GM23338 (cell line): ENCODE measurements at regions not wholly inside any gene's neighbourhood (a gene's known extent, or its start where the extent isn't known, plus 50 kb on each side); places are given as distances from the start of the nearest gene placed in this dataset.

Source experiments
- ATAC-seq: fragments of 200-7000 bp; cut with Tn5 transposase; 3 replicates; pipeline ENCODE4 v1.9.1; 2020
- DNase-seq: peaks from one replicate; pipeline ENCODE4 v3.0.0-alpha.2; 2015; ENCODE audit warnings: low spot score
- H2AFZ ChIP-seq: fragments of 200-600 bp; sonication (generic); 2 replicates; pipeline ENCODE4 v1.8.0; 2016; ENCODE audit warnings: antibody characterized with exemption, mild to moderate bottlenecking, moderate library complexity
- H3F3A ChIP-seq: fragments of 200-600 bp; sonication (generic); replicated peaks from 2 replicates; pipeline ENCODE4 v1.8.0; 2017; ENCODE audit warnings: antibody characterized with exemption, mixed run types, low read depth
- H3K27ac ChIP-seq: fragments of 200-600 bp; sonication (generic); 2 replicates; pipeline ENCODE4 v1.6.1; 2016; ENCODE audit warnings: low read depth
- H3K27me3 ChIP-seq: fragments of 200-600 bp; sonication (generic); 2 replicates; pipeline ENCODE4 v1.8.0; 2016; ENCODE audit warnings: mild to moderate bottlenecking, mixed run types, moderate library complexity; ENCODE audit not compliant: insufficient read depth
- H3K36me3 ChIP-seq: fragments of 200-600 bp; sonication (generic); 2 replicates; pipeline ENCODE4 v1.8.0; 2016; ENCODE audit warnings: mild to moderate bottlenecking; ENCODE audit not compliant: insufficient read depth
- H3K4me1 ChIP-seq: fragments of 200-600 bp; sonication (generic); 2 replicates; pipeline ENCODE4 v1.8.0; 2016; ENCODE audit warnings: mild to moderate bottlenecking, moderate library complexity; ENCODE audit not compliant: insufficient read depth
- H3K4me2 ChIP-seq: fragments of 200-600 bp; sonication (generic); 2 replicates; pipeline ENCODE4 v1.7.1; 2017; ENCODE audit warnings: mixed run types
- H3K4me3 ChIP-seq: fragments of 200-600 bp; sonication (generic); 2 replicates; pipeline ENCODE4 v1.6.1; 2016; ENCODE audit warnings: mixed run types
- H3K79me2 ChIP-seq: fragments of 200-600 bp; sonication (generic); replicated peaks from 2 replicates; pipeline ENCODE4 v1.8.0; 2017; ENCODE audit warnings: mild to moderate bottlenecking; ENCODE audit not compliant: insufficient read depth
- H3K9me2 ChIP-seq: fragments of 200-600 bp; sonication (generic); 2 replicates; pipeline ENCODE4 v1.8.0; 2017; ENCODE audit not compliant: insufficient read depth
- H4K20me1 ChIP-seq: fragments of 200-600 bp; sonication (generic); replicated peaks from 2 replicates; pipeline ENCODE4 v1.8.0; 2017; ENCODE audit warnings: mild to moderate bottlenecking; ENCODE audit not compliant: insufficient read depth
- H3K27ac Mint-ChIP-seq: 2 replicates; pipeline ENCODE4 v1.8.0; 2020; ENCODE audit warnings: inconsistent platforms, mild to moderate bottlenecking, moderate library complexity, mixed read lengths
- H3K27me3 Mint-ChIP-seq: 3 replicates; pipeline ENCODE4 v1.8.0; 2022; ENCODE audit warnings: low read depth, mild to moderate bottlenecking, moderate library complexity, mixed read lengths, inconsistent platforms; ENCODE audit not compliant: insufficient read depth, poor library complexity
- H3K36me3 Mint-ChIP-seq: 3 replicates; pipeline ENCODE4 v1.8.0; 2021; ENCODE audit warnings: low read depth, mild to moderate bottlenecking, inconsistent platforms, moderate library complexity, mixed read lengths
- H3K4me1 Mint-ChIP-seq: 3 replicates; pipeline ENCODE4 v1.8.0; 2020; ENCODE audit warnings: mild to moderate bottlenecking, inconsistent platforms, mixed read lengths
- H3K4me3 Mint-ChIP-seq: 3 replicates; pipeline ENCODE4 v1.8.0; 2021; ENCODE audit warnings: moderate library complexity, mild to moderate bottlenecking, inconsistent platforms, mixed read lengths
- H3K9me3 Mint-ChIP-seq: 3 replicates; pipeline ENCODE4 v1.8.0; 2020; ENCODE audit warnings: moderate library complexity, mild to moderate bottlenecking, inconsistent platforms, mixed read lengths
- CREB1 ChIP-seq: fragments of 250-450 bp; sonication (Bioruptor Pico); IDR thresholded peaks from 2 replicates; pipeline ENCODE4 v1.5.0; 2020; ENCODE audit warnings: low read depth, mild to moderate bottlenecking, moderate library complexity
- EZH2 ChIP-seq: fragments of 200-600 bp; sonication (generic); IDR thresholded peaks from one replicate; pipeline ENCODE4 v1.8.0; 2017; ENCODE audit warnings: antibody characterized with exemption, mild to moderate bottlenecking, low read depth; ENCODE audit not compliant: unreplicated experiment
- EZH2phosphoT487 ChIP-seq: fragments of 200-600 bp; sonication (generic); IDR thresholded peaks from one replicate; pipeline ENCODE4 v1.8.1; 2018; ENCODE audit warnings: antibody characterized with exemption; ENCODE audit not compliant: unreplicated experiment
- JUNB ChIP-seq: IDR thresholded peaks from one replicate; pipeline ENCODE4 v1.6.1; 2016; ENCODE audit warnings: antibody characterized with exemption; ENCODE audit not compliant: unreplicated experiment
- NANOG ChIP-seq: IDR thresholded peaks from 2 replicates; pipeline ENCODE4 v1.6.1; 2016; ENCODE audit warnings: antibody characterized with exemption, borderline replicate concordance
- POLR2AphosphoS5 ChIP-seq: IDR thresholded peaks from 2 replicates; pipeline ENCODE4 v1.6.1; 2016; ENCODE audit warnings: antibody characterized with exemption, low read depth
- REST ChIP-seq: IDR thresholded peaks from one replicate; pipeline ENCODE4 v1.6.1; 2018; ENCODE audit warnings: antibody characterized with exemption; ENCODE audit not compliant: unreplicated experiment
- STAT1 ChIP-seq: IDR thresholded peaks from one replicate; pipeline ENCODE4 v1.6.1; 2016; ENCODE audit warnings: antibody characterized with exemption; ENCODE audit not compliant: unreplicated experiment
- ZNF114 ChIP-seq: fragments of 250-450 bp; sonication (Bioruptor Pico); IDR thresholded peaks from 2 replicates; pipeline ENCODE4 v1.5.0; 2020; ENCODE audit warnings: mild to moderate bottlenecking, moderate library complexity
- ZNF331 ChIP-seq: fragments of 250-450 bp; sonication (Bioruptor Pico); IDR thresholded peaks from 2 replicates; pipeline ENCODE4 v1.5.0; 2020; ENCODE audit warnings: low read depth, mild to moderate bottlenecking, moderate library complexity
- ZNF462 ChIP-seq: fragments of 250-450 bp; sonication (Bioruptor Pico); IDR thresholded peaks from 2 replicates; pipeline ENCODE4 v1.5.0; 2020; ENCODE audit warnings: mild to moderate bottlenecking, moderate library complexity
- TF ChIP-seq, protein P1 (sequence below): IDR thresholded peaks from 2 replicates; pipeline ENCODE4 v1.6.1; 2016; ENCODE audit warnings: antibody characterized with exemption
- TF ChIP-seq, protein P2 (sequence below), 2 experiments: fragments of 200-600 bp in 1 of 2; sonication (generic) in 1 of 2; conservative IDR thresholded peaks; 2 replicates each; pipeline versions ENCODE4 v1.5.1 to v1.6.1; 2016 to 2017; ENCODE audit warnings: antibody characterized with exemption in 2 of 2, low read depth in 2 of 2, mild to moderate bottlenecking in 2 of 2, moderate library complexity in 1 of 2

DNA sequence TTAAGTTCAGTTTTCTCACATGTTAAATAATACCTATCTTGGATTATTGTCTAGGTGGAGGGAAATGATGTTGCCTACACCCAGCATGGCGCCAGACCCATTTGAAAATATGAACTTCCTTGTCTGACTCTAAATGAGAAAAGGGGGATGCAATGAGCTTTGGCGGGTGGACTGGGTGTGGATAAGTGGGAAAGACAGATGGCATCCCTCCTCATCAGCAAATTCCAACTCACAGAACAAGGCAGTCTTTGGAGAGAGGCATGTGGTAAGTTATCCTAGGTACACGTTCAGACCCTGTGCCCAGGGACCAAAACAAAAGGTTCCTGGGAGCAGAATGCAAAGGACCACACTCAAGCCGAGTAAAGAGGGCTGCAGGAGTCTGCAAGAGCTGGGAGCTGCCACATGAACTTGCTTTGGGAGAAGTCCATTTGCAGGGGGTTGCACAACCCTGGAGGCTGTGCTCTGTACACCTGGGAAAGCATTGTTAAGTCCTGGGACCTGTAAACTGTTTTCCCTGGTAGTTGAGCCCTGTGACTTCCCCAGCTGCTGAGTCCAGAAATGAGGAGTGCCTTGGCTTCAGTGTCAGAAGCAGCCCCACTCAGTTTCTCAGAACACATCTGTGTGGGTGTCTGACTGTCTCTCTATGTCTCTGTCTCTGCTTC, 102.3 kb upstream of the TPM1 start:
- DNase-seq: no peak
- TF ChIP-seq EZH2: no peak
- no peak for TF ChIP-seq POLR2AphosphoS5
- TF ChIP-seq, protein P1, sequence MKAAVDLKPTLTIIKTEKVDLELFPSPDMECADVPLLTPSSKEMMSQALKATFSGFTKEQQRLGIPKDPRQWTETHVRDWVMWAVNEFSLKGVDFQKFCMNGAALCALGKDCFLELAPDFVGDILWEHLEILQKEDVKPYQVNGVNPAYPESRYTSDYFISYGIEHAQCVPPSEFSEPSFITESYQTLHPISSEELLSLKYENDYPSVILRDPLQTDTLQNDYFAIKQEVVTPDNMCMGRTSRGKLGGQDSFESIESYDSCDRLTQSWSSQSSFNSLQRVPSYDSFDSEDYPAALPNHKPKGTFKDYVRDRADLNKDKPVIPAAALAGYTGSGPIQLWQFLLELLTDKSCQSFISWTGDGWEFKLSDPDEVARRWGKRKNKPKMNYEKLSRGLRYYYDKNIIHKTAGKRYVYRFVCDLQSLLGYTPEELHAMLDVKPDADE: no peak
- TF ChIP-seq, protein P2, sequence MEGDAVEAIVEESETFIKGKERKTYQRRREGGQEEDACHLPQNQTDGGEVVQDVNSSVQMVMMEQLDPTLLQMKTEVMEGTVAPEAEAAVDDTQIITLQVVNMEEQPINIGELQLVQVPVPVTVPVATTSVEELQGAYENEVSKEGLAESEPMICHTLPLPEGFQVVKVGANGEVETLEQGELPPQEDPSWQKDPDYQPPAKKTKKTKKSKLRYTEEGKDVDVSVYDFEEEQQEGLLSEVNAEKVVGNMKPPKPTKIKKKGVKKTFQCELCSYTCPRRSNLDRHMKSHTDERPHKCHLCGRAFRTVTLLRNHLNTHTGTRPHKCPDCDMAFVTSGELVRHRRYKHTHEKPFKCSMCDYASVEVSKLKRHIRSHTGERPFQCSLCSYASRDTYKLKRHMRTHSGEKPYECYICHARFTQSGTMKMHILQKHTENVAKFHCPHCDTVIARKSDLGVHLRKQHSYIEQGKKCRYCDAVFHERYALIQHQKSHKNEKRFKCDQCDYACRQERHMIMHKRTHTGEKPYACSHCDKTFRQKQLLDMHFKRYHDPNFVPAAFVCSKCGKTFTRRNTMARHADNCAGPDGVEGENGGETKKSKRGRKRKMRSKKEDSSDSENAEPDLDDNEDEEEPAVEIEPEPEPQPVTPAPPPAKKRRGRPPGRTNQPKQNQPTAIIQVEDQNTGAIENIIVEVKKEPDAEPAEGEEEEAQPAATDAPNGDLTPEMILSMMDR (conservative IDR thresholded peaks at IDR 0.05; ENCODE audit: low read depth in 2 of 2): no peak
- TF ChIP-seq JUNB: no peak
- no peak for TF ChIP-seq STAT1
- TF ChIP-seq ZNF114 (CRISPR knock-in tag): no peak
- no peak for TF ChIP-seq CREB1
- TF ChIP-seq ZNF462: no peak
- TF ChIP-seq REST: no peak
- no peak for TF ChIP-seq NANOG
- TF ChIP-seq EZH2phosphoT487: no peak
- no peak for TF ChIP-seq ZNF331 (CRISPR knock-in tag)
- H3K4me3 Mint-ChIP-seq: no peak overlapping the region

More for the DNA sequence above, 102.3 kb upstream of the TPM1 start:
- Mint-ChIP-seq H3K27ac (no peak overlapping the region), H3K27me3 (peaks cover 4% of the 10 kb centered on the region), H3K9me3 (no peaks in the 10 kb centered on the region), H3K36me3 (no peaks in the 10 kb centered on the region), H3K4me1 (peaks cover 12% of the 10 kb centered on the region)
- no peaks in the 10 kb centered on the region for H3K27me3 ChIP-seq
- ATAC-seq: no peak
- no peaks in the 10 kb centered on the region for H3K9me2 ChIP-seq
- no peaks in the 10 kb centered on the region for H4K20me1 ChIP-seq
- no peak overlapping the region for H3K4me3 ChIP-seq
- H2AFZ ChIP-seq: no peak overlapping the region; the same call in 1 of the 2 replicates
- H3K79me2 ChIP-seq: no peaks in the 10 kb centered on the region
- H3K27ac ChIP-seq: no peak overlapping the region
- no peaks in the 10 kb centered on the region for H3K36me3 ChIP-seq
- no peaks in the 10 kb centered on the region for H3K4me1 ChIP-seq
- no peaks in the 10 kb centered on the region for H3F3A ChIP-seq
- H3K4me2 ChIP-seq: no peak overlapping the region
